SHP77 treated with DMSO at 0.1 percent for 48 hours (cell line): ENCODE measurements at regions not wholly inside any gene's neighbourhood (a gene's known extent, or its start where the extent isn't known, plus 50 kb on each side); places are given as distances from the start of the nearest gene placed in this dataset.
"Not testable (repeated sequence)": the region's sequence is repeated elsewhere in the genome, so short reads cannot be mapped to it uniquely, and the experiment has no call there.

ENCODE experiments used
- DNase-seq: peaks from one replicate; lab custom pipeline; 2025; lab: John Stamatoyannopoulos, UW

DNA sequence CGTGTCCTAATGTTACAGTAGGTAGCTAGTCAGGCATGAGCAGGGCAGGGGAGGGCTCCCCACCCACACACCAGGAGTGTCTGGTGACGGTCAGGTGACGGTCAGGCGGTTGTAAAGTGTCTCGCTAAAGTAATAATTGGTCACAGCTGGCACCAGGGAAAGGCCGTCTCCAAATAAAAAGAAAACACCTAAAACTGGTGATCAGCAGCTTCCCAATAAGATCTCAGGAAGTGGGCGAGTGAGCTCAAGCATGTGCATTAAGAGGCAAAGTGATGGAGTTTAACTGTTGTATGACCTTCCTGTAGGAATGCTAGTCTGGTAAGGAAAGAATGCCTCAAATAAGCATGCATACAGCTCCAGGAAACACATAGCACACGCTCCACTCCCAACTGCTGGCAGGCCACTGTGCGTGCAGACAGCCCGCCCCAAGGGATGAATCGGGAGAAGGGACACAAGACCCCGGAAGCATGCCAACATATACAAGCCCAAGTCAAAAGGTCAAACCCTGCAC lies 177.1 kb downstream of the RNF144A start:
- DNase-seq: no peak

DNA sequence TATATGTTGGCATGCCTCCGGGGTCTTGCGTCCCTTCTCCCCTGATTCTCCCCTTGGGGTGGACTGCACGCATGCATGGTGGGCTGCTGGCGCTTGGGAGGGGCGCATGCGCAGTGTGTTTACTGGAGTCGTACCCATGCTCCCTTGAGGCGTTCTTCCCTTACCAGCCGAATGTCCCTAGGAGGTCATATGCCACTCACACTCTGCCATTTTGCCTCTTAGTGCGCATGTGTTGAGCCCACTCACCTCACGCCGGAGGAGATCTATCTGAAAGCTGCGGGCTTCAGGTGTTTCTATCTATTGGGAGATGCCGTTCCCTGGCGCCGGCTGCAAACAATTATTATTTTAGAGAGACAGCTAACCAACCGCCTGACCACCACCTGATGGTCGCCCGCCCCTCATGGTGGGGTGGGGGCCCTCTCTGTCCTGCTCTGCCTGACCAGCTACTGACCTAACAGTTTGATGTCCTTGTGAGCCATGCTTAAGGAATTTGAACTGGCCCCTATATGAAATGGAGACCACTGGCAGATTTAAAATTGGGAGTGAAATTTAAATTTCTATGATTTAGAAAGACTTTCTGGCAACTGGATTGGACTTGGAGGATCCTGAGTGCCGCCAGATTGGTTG lies 179.6 kb downstream of the RNF144A start:
- no peak for DNase-seq

DNA sequence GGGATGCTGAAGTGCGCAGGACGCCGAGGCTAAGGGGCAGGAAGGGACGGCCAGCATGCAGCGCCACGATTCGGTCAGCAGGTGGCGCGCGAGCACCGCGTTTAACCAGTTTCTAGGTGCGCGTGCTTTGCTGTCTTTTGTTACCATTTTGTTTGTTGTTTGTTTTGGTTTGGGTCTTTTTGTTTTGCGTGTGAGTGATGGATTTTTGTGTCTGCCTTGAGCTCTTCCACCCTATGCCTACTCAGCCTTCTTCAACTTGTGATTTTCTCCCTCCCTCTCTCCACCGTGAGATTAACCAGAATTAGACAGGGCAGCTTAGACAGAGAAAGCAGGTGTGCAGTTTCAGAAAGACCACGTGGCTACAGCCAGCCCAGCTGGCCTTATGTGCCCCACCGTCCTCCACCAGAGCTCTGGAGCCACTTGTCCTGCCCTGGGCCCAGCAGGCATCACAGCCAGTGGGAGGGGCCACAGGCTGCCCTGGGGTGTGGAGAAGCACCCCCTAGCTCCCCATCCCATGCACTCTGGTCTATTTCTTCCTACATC lies 180.2 kb downstream of the RNF144A start:
- DNase-seq: peak; percentile 88

DNA sequence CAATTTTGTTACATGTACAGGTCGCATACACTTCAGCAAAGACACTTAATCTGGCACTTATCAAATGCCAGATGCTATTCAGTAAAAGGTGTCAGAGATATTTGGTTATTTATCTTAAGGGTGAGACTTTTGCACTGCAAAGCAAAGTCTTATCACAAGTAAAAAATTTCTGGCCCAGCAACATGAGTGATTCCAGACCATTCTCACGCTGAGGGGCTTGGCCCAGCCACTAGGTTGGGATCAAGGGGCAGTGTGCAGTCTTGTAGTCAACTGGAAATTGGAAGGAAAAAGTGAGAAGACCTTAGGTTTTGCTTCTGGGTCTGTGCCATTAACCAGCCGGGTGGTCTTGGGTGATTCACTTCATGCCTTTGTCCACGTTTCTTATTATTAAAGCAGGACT lies 181.6 kb downstream of the RNF144A start:
- DNase-seq: no peak

DNA sequence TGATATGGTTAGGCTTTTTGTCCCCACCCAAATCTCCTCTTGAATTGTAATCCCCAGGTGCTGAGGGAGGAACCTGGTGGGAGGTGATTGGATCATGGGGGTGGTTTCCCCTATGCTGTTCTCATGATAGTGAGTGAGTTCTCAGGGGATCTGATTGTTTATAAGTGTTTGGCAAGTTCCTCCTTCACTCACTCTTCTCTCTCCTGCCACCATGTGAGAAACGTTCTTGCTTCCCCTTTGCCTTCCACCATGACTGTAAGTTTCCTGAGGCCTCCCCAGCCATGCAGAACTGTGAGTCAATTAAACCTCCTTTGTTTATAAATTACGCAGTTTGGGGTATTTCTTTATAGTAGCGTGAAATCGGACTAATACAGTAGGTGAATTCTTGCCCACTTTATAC lies 182.5 kb downstream of the RNF144A start:
- DNase-seq: not testable (repeated sequence)

DNA sequence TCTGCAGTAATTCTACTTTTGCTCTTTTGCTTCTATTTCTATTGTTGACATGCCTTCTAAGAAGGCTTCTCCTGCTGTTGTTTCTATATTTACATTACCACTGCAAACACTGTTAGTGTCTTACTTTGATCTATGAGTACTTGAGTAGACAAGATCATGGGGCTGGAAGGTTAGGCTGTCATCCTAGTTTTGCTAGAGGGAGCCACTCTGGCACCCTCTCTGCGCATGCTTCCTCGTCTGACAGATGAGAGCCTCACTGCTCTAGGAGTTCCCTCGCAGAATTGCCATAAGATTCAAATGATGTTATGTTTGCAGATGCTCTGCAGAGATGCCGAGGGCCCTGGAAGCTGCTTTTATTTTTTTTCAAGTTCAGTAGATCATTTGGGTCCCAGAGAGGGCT lies 185.6 kb downstream of the RNF144A start:
- peak; percentile 61 for DNase-seq

DNA sequence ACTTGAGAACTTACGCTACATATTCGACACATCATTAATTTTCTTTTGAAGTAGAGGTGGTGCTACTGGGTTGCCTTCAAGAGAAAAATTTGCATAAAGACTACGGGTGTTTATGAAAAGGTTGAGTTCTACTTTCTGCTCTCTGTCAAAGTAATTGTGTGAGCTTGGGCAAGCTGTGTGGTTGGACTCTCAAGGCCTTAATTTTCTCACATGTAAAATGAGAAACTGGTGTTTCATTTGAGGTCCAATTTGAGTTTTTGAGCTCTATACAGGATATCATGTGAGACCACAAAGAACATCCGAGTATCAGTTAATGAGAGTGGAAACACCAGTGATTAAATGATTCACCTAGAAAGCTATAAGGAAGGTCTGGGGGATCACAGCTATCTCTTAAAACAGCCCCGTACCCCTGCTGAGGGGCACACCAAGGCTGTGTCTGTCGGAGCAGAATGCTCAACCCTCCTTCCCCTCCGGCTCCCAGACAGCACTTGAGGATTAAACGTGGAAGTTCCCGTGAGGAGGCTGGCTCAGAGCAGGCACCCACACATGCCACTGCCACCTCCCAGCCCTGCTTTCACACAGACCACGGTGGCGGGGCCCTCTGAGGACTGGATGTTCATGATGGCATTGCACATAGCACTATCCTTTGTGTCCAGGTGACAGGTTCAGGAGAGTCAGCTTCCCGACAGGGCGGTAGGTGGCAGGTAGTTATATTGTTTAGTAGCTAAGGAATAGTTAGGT lies 191.8 kb downstream of the RNF144A start:
- DNase-seq: no peak

DNA sequence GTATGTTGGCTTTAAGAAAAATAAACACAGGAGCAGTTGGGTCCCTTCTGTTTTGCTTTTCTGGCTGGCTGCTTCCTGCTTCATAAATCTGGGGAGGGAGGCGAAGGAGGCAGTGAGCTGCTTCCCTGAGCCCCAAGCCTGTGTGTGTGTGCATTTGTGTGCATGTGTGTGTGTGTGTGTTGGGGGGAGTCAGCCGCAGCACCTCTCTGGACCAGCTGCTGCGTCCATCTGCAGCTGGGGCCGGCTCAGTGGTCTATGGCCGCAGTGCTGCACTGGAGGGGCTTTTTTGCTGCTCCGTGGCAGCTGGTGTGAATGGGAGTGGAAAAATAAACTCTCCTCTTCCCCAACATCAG lies 192.3 kb downstream of the RNF144A start:
- no peak for DNase-seq

DNA sequence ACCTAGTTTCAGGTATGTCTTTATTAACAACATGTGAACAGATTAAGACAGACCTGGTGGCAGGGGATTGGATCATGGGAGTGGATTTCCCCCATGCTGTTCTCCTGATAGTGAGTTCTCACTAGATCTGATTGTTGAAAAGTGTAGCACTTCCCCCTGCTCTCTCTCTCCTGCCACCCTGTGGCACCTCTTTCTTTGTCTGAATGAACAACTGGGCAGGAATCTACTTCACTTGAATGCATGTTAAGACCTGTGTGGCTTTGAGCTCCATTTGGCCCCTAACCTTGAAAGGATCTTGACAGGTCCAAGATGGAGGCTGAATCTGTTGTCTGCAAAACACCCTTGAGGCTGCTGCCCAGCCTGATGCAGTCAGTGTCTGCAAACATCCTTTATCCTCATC lies 194.4 kb downstream of the RNF144A start:
- no peak for DNase-seq

DNA sequence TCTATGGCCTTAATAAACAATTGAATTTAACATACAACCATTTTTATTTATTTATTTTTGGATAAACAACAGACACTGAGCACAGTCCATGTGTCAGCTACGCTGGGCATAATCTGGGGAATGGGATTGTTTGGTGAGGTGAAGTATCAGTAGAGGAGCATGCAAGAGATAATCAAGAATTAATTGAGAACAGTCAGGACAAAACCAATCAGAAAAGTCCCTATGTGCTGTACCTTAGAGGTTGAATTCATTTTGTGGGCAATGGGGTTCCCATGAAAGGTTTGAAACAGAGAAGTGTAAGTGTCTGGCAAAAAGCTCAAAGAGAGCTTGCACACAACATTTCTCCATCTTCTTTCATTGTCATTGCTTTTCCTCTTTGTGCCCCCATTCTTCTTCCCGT lies 198.2 kb downstream of the RNF144A start:
- DNase-seq: no peak

DNA sequence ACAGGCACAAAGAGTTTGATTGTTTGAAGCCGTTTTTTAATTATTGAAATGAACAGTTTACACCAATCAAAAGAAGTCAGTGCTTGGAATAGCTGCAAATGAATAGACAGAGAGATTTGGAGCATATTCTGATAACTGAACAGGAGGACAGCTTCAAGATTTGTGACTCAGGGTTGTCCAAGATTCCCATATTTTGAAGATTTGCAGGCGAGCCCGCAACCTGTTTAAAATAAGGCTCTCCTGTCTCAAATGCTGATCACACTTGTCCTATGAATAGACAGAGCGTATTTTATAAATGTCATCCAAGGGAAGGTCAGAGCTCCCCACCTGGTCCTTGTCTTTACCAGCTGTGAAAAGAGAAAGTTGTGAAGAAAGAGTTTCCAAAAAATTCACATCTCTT lies 198.7 kb downstream of the RNF144A start:
- no peak for DNase-seq

DNA sequence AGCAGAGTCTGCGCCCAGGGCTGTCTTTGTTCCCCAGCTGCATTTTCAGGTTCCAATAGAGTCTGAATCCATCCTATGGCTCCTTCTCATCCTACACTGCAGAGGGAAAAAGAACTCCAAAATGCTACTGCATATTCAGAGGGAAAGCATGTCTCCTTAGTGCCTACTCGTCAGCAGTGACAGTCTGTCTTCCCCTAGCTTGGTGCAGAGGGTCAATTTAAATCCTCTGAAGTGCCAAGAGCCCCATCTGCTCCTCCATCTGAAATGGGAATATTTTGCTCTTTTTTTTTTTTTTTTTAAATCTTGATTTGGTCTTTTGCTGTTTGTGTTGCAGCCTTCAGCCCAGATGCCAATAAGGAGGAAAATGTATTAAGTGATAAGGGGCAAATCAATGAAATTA lies 199.3 kb downstream of the RNF144A start:
- no peak for DNase-seq

DNA sequence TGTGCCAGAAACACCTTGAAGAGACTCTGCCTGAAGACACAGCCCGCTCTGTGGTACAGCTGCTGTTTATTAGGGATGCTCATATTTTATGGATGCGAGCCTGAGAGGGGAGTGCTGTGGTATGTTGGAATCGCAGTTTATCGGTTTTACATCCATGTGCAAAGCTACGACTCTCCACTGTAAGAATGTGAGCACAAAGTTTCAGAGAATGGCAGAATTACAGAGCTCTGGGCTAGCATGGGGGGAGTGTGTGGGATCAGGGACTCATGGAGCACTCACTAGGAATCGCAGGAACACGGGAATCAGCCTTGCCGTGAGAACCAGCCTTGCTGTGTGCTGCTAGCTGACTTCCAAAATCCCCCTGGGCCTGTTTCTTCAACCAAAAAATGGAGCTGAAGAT lies 199.9 kb downstream of the RNF144A start:
- DNase-seq: no peak

DNA sequence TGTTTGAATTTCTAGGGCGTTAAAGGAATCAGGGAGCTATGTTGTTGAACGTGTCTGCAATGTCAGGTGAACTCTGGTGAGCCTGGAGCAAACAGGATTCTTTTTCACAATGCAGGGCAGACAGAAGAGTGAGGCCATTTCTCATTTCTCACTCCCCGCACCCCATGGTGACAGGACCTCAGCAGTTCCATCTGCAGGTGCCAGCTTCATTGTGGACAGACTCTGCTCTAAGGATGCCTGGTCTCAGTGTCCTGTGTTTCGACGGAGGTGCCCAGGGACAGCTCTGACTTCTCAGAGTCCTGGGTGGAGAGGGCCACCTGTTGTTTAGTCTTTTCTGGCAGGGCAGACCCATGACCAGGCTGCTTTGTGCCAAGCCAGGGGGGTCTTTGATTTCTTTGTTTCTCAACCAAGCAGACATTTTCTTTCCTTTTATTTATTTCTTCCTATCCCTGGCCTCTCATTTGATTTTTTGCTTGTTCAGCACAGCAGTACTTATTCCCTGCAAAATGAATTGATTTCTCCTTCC lies 201.5 kb downstream of the RNF144A start:
- DNase-seq: no peak

DNA sequence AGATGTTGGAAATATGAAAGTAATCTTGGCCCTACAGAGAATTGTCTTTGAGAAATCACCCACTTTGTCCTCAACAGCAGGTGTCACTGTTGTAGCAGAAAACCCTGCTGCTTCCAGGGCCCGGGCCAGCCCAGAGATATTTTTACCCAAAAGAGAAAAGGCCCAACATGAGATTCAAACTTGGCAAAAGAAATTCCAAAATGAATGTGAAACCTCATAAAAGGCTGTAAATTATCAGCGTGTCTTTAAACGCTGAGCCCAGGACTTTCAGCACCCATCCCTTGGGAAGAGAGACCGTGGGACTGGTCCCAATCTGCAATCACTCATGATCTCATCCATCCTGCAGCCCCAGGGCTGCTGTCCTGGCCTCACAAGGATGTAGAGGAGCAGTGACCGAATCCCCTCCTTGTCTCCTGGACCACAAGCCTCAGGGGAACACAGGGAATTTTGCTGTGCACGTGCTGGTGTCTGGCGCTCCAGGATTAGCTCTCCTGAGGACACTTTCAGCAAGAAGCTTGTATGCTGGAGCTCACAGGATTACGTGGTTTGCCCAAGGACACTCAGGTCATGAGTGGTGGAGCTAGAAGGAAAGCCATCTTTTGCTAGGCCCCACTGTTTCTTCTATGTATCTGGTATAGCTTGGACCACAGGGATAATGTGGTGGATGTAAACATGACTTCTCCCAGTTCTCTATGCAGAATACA lies 202.1 kb downstream of the RNF144A start:
- DNase-seq: peak; percentile 3

DNA sequence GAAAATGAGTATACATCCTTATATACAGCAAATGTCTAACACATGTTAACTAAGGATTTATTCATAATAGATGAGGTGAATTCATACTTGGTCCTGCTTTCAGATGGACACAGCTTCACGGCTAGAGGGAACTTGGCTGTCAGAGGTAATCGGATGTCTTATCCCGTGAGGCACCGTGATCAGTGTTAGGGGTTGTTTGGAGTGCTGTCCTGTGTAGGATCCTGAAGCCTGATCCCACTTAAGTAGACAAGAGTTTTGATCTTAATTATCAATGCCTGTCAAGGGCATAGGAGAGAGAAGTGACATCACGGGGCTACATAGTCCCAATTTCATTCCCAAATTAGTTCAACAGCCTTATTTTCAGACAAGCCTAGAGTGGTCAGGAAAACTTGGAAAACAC lies 204.6 kb downstream of the RNF144A start:
- no peak for DNase-seq

DNA sequence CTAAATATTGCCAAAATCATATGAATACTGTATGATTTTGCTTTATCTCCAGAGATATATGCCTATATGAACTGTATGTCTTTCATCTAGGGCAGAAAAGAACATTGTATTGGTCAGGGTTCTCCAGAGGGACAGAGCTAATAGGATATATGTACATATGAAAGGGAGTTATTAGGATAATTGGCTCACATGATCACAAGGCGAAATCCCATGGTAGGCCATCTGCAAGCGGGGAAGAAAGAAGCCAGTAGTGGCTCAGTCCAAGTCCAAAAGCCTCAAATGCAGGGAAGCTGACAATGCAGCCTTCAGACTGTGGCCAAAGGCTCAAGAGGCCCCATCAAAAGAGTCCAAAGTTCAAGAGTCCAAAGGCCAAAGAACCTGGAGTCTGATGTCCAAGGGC lies 209.9 kb downstream of the RNF144A start:
- no peak for DNase-seq

DNA sequence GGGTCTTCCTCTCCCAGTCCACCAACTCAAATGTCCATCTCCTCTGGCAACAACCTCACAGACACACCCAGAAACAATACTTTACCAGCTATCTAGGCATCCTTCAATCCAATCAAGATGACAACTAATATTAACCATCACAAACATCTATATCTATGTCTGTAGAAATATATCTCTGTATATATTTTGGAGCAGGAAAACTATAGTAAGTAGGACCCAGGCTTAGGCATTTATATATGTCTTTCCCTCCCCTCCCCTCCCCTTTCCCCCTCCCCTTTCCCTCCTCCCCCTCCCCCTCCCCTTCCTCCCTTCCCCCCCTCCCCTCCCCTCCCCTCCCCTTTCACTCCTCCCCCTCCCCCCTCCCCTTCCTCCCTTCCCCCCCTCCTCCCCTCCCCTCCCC lies 210.5 kb downstream of the RNF144A start:
- no peak for DNase-seq

DNA sequence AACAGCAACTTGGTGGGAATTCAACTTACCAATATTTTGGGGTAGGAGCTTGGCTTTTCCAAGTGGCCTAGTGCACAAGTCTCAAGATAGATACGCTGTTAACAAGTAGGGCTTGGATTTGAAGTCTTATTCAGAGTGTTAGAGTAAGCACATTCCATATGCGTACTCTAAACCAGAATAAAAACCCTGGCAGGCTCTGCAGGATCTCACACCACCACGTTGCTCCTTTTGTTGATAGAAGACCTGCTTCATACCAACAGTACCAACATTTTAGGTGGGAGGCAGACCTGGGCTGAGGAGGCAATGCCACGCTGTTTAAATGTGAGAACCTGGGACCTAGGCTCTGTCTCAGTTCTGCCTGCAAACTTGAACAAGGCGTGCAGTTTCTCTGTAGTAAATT lies 214.0 kb downstream of the RNF144A start:
- DNase-seq: no peak

DNA sequence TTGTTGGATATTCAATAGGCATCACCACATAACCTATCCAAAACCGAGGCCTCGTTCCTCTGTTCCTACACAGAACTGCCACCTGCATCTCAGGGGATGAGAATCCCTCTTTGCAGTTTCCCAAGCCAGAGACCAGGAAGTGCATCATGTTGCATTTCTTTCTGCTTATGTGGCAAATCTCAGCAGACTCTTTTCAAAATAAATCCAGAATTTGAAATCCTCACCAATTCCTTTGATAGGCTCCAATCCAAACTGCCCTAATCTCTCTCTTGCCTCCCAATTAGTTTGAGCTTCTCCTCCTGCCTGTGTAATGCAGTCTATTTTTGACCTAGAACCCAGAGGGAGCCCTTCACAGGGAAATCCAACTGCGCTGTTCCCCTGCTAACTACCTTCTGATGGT lies 215.5 kb downstream of the RNF144A start:
- no peak for DNase-seq

DNA sequence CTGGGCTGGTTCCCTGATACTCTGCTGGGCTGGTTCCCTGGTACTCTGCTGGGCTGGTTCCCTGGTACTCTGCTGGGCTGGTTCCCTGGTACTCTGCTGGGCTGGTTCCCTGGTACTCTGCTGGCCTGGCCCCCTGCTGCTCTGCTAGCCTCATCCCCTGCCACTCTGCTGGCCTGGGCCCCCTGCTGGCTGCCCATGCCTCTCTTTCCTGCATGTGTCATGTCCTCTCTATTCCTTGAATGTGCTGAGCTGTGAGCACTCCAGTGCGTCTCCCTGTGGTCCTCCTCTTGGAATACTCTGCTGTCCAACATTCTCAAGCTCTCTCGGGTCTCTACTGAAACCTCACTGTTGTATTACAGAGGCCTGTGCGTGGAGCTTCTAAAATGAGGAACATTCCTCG lies 216.3 kb downstream of the RNF144A start:
- DNase-seq: no peak

DNA sequence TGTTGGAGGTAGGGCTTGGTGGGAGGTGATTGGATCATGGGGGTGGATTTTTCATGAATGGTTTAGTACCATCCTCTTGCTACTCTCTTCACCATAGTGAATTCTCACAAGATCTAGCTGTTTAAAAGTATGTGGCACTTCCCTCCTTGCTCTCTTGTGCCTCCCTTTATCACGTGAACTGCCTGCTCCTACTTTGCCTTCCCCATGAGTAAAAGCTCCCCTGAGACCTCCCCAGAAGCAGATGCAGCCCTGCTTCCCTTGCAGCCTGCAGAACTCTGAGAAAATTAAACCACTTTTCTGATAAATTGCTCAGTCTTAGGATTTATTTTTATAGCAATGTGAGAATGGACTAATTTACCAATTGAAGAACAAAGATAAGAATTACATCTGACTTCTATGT lies 223.1 kb downstream of the RNF144A start:
- DNase-seq: no peak

DNA sequence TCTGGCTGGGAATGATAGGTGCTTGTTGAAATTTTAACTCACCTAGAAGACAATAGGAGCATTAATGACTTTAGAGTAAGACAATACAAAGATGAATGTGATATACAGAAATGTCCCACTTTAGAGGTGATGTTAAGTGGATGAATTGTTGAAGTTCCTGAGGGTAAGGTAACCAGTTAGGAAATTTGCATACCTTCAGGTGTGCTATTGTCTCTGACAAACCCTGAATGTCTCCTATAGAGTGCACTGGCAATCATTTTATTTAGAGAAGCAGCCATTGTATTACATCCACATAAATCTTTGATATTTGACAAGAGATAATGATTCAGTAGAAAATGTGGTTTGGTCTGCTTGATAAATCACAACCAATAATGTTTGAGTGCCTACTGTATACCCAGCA lies 228.5 kb downstream of the RNF144A start:
- DNase-seq: no peak
